Astrocyte of the cerebellum (primary cell): ENCODE measurements at regions not wholly inside any gene's neighbourhood (a gene's known extent, or its start where the extent isn't known, plus 50 kb on each side); places are given as distances from the start of the nearest gene placed in this dataset.

ENCODE experiments used
- DNase-seq: peaks from one replicate; pipeline ENCODE4 v3.0.0-alpha.2; 2011; ENCODE audit warnings: low read depth
- H3K4me3 ChIP-seq: 2 replicates; pipeline ENCODE4 v1.5.1; 2011; ENCODE audit warnings: mild to moderate bottlenecking, low read depth, low read length, moderate library complexity
- in situ Hi-C: cut with HindIII; loops from 2 replicates; pipeline ENCODE4 v1.10.0; 2017; ENCODE audit warnings: low sequenced_read_pairs
- TF ChIP-seq, protein P1 (sequence below): IDR thresholded peaks from 2 replicates; pipeline ENCODE4 v1.5.1; 2012; ENCODE audit warnings: low read length, low read depth, moderate library complexity, mild to moderate bottlenecking; ENCODE audit errors: missing control alignments

DNA sequence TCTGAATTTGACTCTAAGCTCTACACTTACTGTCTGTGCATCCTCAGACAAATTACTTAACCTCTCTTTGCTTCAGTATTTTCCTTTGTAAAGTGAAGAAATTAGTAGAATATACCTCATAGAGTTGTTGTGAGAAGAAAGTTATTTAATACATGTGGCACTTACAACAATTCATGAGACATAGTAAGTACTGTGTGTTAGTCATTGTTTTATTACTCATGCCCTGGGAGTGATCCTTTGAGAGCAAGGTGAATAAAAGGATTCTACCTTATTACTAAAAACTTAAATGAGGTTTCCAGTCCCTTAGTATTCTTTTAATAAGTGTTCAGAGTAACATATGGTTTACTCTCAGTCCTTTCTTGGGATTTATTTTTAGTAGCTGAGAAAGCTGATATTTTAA lies 233.6 kb upstream of the MAP3K7 start:
- in situ Hi-C loops, result no loop called here
- DNase-seq, result no peak
- TF ChIP-seq, protein P1, sequence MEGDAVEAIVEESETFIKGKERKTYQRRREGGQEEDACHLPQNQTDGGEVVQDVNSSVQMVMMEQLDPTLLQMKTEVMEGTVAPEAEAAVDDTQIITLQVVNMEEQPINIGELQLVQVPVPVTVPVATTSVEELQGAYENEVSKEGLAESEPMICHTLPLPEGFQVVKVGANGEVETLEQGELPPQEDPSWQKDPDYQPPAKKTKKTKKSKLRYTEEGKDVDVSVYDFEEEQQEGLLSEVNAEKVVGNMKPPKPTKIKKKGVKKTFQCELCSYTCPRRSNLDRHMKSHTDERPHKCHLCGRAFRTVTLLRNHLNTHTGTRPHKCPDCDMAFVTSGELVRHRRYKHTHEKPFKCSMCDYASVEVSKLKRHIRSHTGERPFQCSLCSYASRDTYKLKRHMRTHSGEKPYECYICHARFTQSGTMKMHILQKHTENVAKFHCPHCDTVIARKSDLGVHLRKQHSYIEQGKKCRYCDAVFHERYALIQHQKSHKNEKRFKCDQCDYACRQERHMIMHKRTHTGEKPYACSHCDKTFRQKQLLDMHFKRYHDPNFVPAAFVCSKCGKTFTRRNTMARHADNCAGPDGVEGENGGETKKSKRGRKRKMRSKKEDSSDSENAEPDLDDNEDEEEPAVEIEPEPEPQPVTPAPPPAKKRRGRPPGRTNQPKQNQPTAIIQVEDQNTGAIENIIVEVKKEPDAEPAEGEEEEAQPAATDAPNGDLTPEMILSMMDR, result no peak
- H3K4me3 ChIP-seq, result no peak overlapping the region

DNA sequence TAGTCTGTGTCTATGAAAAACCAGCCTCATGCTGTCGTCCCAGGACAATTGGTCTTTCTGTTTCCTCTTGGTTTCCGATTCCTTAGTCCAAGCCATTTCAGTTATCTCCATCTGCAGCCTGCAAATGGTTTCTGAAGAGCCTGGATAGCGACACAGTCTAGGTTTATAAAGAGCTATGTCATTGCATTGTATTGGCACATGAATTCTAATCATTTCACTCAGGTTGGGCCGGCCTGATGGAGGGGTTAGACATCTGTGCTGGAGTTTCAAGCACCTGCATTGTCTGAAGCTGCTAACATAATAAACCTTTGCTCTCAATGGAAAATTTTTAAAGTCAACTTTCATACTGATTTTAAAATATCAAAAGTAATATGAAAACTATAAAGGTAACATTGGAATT lies 232.6 kb upstream of the MAP3K7 start:
- no peak for DNase-seq
- H3K4me3 ChIP-seq, result no peak overlapping the region
- TF ChIP-seq, protein P1, result no peak
- in situ Hi-C loops, result no loop called here

DNA sequence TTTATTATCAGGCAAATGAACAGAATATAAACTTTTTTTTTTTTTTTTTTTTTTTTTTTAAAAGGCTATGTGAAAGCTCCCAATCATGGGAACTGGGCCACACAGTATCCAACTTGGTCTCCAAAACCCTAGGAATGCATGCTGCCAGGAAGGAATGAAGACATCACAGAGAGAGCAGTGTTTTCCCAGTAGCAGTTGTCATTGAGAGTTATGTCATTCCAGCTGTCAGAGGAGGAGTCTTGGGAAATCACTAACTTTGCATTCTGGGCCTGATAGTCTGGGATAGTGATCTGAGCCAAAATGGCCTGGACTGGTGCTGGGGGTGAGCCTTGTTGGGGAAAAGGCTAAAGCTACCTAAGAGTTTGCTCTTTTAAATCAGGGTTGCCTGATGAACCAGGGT lies 231.3 kb upstream of the MAP3K7 start:
- TF ChIP-seq, protein P1, result no peak
- in situ Hi-C loops, result no loop called here
- no peak for DNase-seq
- no peak overlapping the region for H3K4me3 ChIP-seq

DNA sequence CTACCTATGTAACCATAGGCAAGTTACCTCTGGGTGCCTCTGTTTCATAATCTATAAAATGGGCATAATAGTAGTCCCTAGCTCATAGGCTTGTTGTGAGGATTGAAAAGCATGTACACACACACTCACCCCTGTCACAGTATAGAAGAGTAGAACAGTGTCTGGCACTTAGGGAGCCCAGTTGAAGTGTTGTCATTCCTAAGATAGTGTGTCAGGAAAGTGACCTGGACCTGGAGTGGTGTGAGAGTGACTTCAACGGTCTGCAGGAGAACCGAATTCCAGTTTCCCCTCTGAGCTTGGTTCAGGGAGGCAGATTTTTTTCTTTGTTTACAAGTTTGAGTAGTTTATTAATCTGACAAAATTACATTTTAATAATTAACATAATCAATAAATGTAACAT lies 229.9 kb upstream of the MAP3K7 start:
- no peak overlapping the region for H3K4me3 ChIP-seq
- no peak for DNase-seq
- in situ Hi-C loops, result no loop called here
- TF ChIP-seq, protein P1, result no peak

DNA sequence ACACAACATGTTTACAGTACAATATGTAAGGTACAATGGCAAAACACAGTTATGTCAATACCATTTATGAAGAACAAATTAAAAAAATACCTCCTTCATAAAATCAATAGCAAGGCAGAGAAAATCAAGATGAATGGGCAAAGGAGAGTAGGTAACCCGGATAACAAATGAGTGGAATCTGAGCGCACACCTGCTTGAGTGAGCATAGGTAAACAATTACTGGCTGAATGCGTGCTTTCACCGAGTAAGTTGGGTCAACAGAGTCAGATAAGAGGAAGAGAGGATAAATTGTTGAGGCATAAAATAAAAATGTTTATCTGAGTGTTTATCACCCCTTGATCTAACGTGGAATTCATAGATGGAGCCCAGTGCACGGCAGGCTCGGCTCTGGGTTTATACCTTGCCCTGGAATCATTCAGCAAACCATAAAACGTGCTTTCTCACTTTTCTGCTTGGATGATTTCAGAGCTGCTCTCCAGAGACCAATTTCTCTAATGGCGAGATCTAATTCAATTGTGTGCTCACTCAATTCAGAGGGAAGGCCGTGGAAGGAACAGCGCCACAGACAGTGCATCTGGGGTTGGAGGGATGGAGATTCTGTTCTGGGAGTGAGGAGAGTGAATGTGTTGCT lies 224.8 kb upstream of the MAP3K7 start:
- no peak for DNase-seq
- in situ Hi-C loops, result no loop called here
- H3K4me3 ChIP-seq, result no peak overlapping the region
- TF ChIP-seq, protein P1, result no peak

DNA sequence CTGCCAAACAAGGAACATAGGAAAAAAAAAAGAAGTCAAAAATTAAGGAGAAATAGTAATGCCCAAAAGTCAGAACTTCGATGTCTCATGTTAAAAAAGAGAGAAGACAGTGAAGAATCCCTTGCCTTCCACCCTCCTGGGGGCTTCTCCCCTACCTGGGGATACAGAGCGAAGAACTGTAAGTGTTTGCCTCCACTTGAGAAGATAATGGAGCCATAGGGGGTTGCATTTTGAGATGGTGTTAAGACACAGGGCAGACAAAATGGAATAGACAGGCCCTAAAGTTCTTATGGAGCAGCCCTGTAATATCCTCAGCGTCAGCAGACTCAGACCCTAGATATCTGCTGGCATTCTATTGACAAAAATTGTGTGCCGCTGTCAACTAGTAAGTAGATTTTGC lies 222.2 kb upstream of the MAP3K7 start:
- no peak overlapping the region for H3K4me3 ChIP-seq
- in situ Hi-C loops, result no loop called here
- DNase-seq, result no peak
- TF ChIP-seq, protein P1, result no peak
